Tibial nerve (tissue), 4 donors: ENCODE measurements at regions not wholly inside any gene's neighbourhood (a gene's known extent, or its start where the extent isn't known, plus 50 kb on each side); places are given as distances from the start of the nearest gene placed in this dataset.

Source experiments
- CTCF ChIP-seq, 5 experiments: fragments of 200-600 bp in 3 of 5; fragments of 450-650 bp in 2 of 5; sonication (generic) in 3 of 5; IDR thresholded peaks; one replicate each; pipeline ENCODE4 v1.5.1; 2016 to 2019; ENCODE audit warnings: antibody characterized with exemption in 5 of 5, mild to moderate bottlenecking in 3 of 5, moderate library complexity in 2 of 5
- EP300 ChIP-seq, 2 donors: sonication (generic); formaldehyde crosslinking; IDR thresholded peaks; one replicate each; pipeline ENCODE4 v1.6.1; 2017; ENCODE audit warnings: antibody characterized with exemption in 2 of 2, mild to moderate bottlenecking in 1 of 2

DNA sequence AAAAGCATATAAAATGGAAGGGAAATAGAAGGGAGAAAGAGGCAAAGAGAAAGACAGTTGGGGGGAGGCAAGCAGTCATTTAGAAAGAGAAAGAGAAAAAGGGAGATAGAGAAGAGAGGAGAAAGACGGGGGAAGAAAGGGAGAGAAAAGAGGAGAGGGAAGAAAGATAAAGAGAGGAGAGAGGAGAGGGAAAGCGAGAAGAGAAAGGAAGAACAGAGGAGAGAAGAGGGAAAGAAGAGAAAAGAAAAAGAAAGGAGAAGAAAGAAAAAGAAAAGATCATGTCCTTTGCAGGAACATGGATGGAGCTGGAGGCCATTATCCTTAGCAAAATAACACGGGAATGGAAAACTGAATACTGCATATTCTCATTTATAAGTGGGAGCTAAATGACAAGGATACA is 247.7 kb downstream of the MIAT start:
- no peak for TF ChIP-seq CTCF (IDR thresholded peaks at IDR 0.05)
- TF ChIP-seq EP300 (IDR thresholded peaks at IDR 0.05): no peak
